ENCODE measurements at regions not wholly inside any gene's neighbourhood (a gene's known extent, or its start where the extent isn't known, plus 50 kb on each side); places are given as distances from the start of the nearest gene placed in this dataset.

DNA sequence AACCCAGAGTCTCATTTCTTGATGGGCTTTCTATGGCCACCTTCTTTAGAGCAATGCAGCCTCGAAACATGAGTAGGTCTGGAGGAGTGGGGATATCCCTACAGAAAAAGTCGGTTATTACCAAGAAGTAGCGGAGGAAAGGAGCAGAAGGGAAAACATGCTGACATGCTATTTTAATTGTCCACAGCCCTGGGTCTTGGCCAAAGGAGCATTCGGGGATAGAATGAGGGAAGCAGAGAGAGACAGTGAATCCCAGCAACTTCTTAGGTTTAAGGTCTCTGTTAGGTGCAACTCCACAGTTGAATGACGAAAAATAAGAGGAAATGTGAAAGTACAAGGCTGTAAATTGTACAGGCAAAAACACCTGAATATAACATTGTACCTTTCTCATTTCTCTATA lies 506.7 kb upstream of the CDH18 start:
- no peaks in the 10 kb centered on the region for H3K79me2 ChIP-seq (ENCODE audit: control insufficient read depth, insufficient read depth, low read length)
- no peak overlapping the region for H3K27ac ChIP-seq (ENCODE audit: insufficient read depth, low read length)
- H2AFZ ChIP-seq (ENCODE audit: low read length): no peak overlapping the region
- no peak for DNase-seq (ENCODE audit: low read depth in 2 of 2)
- no peaks in the 10 kb centered on the region for H3K9me3 ChIP-seq (ENCODE audit: control insufficient read depth, insufficient read depth, low read depth, low read length)
- H3K4me3 ChIP-seq (replicated peaks in 1 of 4; ENCODE audit: control extremely low read depth in 1 of 4, insufficient read depth in 1 of 4, low read depth in 3 of 4, low read length in 4 of 4): no peak overlapping the region
- H3K36me3 ChIP-seq (ENCODE audit: control insufficient read depth, insufficient read depth, low read length): no peaks in the 10 kb centered on the region
- no peaks in the 10 kb centered on the region for H3K27me3 ChIP-seq (ENCODE audit: control insufficient read depth, insufficient read depth, low read length)
- H3K4me2 ChIP-seq (ENCODE audit: extremely low read depth, insufficient read depth, low read length): no peak overlapping the region
- H4K20me1 ChIP-seq (ENCODE audit: control insufficient read depth, extremely low read depth, insufficient read depth, low read length): no peaks in the 10 kb centered on the region
- no peaks in the 10 kb centered on the region for H3K4me1 ChIP-seq (ENCODE audit: control insufficient read depth, extremely low read depth, insufficient read depth, low read length)
- H3K9ac ChIP-seq (ENCODE audit: insufficient read depth, low read length): no peak overlapping the region
- TF ChIP-seq, protein P1, sequence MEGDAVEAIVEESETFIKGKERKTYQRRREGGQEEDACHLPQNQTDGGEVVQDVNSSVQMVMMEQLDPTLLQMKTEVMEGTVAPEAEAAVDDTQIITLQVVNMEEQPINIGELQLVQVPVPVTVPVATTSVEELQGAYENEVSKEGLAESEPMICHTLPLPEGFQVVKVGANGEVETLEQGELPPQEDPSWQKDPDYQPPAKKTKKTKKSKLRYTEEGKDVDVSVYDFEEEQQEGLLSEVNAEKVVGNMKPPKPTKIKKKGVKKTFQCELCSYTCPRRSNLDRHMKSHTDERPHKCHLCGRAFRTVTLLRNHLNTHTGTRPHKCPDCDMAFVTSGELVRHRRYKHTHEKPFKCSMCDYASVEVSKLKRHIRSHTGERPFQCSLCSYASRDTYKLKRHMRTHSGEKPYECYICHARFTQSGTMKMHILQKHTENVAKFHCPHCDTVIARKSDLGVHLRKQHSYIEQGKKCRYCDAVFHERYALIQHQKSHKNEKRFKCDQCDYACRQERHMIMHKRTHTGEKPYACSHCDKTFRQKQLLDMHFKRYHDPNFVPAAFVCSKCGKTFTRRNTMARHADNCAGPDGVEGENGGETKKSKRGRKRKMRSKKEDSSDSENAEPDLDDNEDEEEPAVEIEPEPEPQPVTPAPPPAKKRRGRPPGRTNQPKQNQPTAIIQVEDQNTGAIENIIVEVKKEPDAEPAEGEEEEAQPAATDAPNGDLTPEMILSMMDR (conservative IDR thresholded peaks at IDR 0.05 in 1 of 2, IDR thresholded peaks at IDR 0.05 in 1 of 2; ENCODE audit: low read depth in 1 of 2, low read length in 2 of 2): no peak
- TF ChIP-seq EZH2 (IDR thresholded peaks at IDR 0.05; ENCODE audit: low read length, missing control alignments): no peak

DNA sequence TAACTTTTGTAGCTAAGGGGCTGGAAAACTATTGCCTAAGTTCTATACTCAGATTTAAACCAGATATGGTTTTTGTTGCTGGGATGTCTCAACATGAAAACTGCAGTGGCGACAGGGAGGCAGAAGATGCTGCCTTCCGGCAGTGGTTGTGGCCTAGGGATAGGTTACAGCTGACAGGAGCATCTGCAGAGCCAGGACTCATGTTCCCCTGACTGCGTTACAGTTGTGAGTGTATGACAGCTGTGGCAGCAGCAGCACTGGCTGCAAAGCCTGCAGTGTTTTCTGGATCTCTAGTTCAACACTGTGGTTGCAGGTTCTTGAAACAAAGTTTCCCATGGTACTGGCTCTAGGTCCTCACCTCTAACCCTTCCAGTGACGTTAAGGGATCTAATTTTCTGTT lies 498.8 kb upstream of the CDH18 start:
- H3K4me1 ChIP-seq (ENCODE audit: control insufficient read depth, extremely low read depth, insufficient read depth, low read length): no peaks in the 10 kb centered on the region
- H3K9me3 ChIP-seq (ENCODE audit: control insufficient read depth, insufficient read depth, low read depth, low read length): no peaks in the 10 kb centered on the region
- H3K79me2 ChIP-seq (ENCODE audit: control insufficient read depth, insufficient read depth, low read length): no peaks in the 10 kb centered on the region
- TF ChIP-seq EZH2 (IDR thresholded peaks at IDR 0.05; ENCODE audit: low read length, missing control alignments): no peak
- TF ChIP-seq, protein P1 (conservative IDR thresholded peaks at IDR 0.05 in 1 of 2, IDR thresholded peaks at IDR 0.05 in 1 of 2; ENCODE audit: low read depth in 1 of 2, low read length in 2 of 2): no peak
- no peak overlapping the region for H3K4me2 ChIP-seq (ENCODE audit: extremely low read depth, insufficient read depth, low read length)
- no peak overlapping the region for H2AFZ ChIP-seq (ENCODE audit: low read length)
- H3K4me3 ChIP-seq (replicated peaks in 1 of 4; ENCODE audit: control extremely low read depth in 1 of 4, insufficient read depth in 1 of 4, low read depth in 3 of 4, low read length in 4 of 4): no peak overlapping the region
- no peak overlapping the region for H3K9ac ChIP-seq (ENCODE audit: insufficient read depth, low read length)
- DNase-seq (ENCODE audit: low read depth in 2 of 2): no peak
- no peaks in the 10 kb centered on the region for H3K36me3 ChIP-seq (ENCODE audit: control insufficient read depth, insufficient read depth, low read length)
- no peak overlapping the region for H3K27ac ChIP-seq (ENCODE audit: insufficient read depth, low read length)
- H4K20me1 ChIP-seq (ENCODE audit: control insufficient read depth, extremely low read depth, insufficient read depth, low read length): no peaks in the 10 kb centered on the region
- no peaks in the 10 kb centered on the region for H3K27me3 ChIP-seq (ENCODE audit: control insufficient read depth, insufficient read depth, low read length)

DNA sequence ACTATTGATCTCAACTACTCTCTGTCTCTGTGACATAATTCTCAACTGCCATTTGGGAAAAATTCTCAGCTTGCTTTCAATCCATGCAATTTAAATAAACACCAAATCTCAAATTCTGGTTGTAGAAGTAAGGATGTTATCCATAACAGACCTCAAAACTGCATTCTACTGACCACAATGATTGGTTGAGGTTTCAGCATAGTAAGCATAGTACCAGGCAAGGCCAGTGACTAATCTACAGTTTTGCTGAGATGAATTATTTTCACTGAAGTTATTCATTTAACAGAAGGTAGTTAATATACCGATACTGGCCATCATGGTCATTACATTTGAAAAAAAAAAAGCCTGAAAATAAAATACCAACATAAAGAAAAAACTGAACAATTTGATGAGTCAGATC lies 488.0 kb upstream of the CDH18 start:
- Histone ChIP-seq H3K27me3 (ENCODE audit: control insufficient read depth, insufficient read depth, low read length) (no peaks in the 10 kb centered on the region), H3K9me3 (ENCODE audit: control insufficient read depth, insufficient read depth, low read depth, low read length) (no peaks in the 10 kb centered on the region), H3K4me3 (replicated peaks in 1 of 4; ENCODE audit: control extremely low read depth in 1 of 4, insufficient read depth in 1 of 4, low read depth in 3 of 4, low read length in 4 of 4) (no peak overlapping the region), H3K36me3 (ENCODE audit: control insufficient read depth, insufficient read depth, low read length) (no peaks in the 10 kb centered on the region), H3K4me1 (ENCODE audit: control insufficient read depth, extremely low read depth, insufficient read depth, low read length) (no peaks in the 10 kb centered on the region), H3K79me2 (ENCODE audit: control insufficient read depth, insufficient read depth, low read length) (no peaks in the 10 kb centered on the region), H3K9ac (ENCODE audit: insufficient read depth, low read length) (no peak overlapping the region), H3K27ac (ENCODE audit: insufficient read depth, low read length) (no peak overlapping the region), H4K20me1 (ENCODE audit: control insufficient read depth, extremely low read depth, insufficient read depth, low read length) (no peaks in the 10 kb centered on the region), H3K4me2 (ENCODE audit: extremely low read depth, insufficient read depth, low read length) (no peak overlapping the region), H2AFZ (ENCODE audit: low read length) (no peak overlapping the region)
- peak in 1 of 2 donors; percentile 53 for DNase-seq (ENCODE audit: low read depth in 2 of 2)
- no peak for TF ChIP-seq EZH2 (IDR thresholded peaks at IDR 0.05; ENCODE audit: low read length, missing control alignments)
- TF ChIP-seq, protein P1 (conservative IDR thresholded peaks at IDR 0.05 in 1 of 2, IDR thresholded peaks at IDR 0.05 in 1 of 2; ENCODE audit: low read depth in 1 of 2, low read length in 2 of 2): no peak

All from fibroblast of lung (primary cell).